Endothelial cell of umbilical vein (primary cell): ENCODE measurements at regions not wholly inside any gene's neighbourhood (a gene's known extent, or its start where the extent isn't known, plus 50 kb on each side); places are given as distances from the start of the nearest gene placed in this dataset.

ENCODE experiments used
- BruUV-seq: library from RNA; stranded (reverse); fragments of 400-500 nt; replicated peaks from 2 replicates; lab custom pipeline; 2021; lab: Mats Ljungman, UMichigan
- CTCF ChIA-PET: fragments of 300-600, 350-600 bp; sonication (Branson Sonifier 250); formaldehyde crosslinking; loops from one replicate; lab custom pipeline; 2021; ENCODE audit warnings: antibody characterized with exemption, inconsistent platforms; lab: Charles Lee
- POLR2A ChIA-PET: fragments of 300-600, 350-600 bp; sonication (Branson Sonifier 250); formaldehyde crosslinking; loops from one replicate; lab custom pipeline; 2021; ENCODE audit warnings: antibody characterized with exemption, inconsistent platforms; lab: Charles Lee
- DNase-seq: peaks from one replicate; pipeline ENCODE4 v3.0.0-alpha.2; 2011; ENCODE audit warnings: low read depth, low spot score
- FAIRE-seq: peaks from 2 replicates; lab custom pipeline; 2011; peaks lifted over from hg19 to GRCh38; lab: Jason Lieb, UNC
- H2AFZ ChIP-seq: 2 replicates; pipeline ENCODE4 v1.6.0; 2012; ENCODE audit warnings: low read depth, low read length, control low read depth, inconsistent platforms
- H3K27ac ChIP-seq: 2 replicates; pipeline ENCODE4 v1.5.1; 2011; ENCODE audit warnings: low read depth, mild to moderate bottlenecking, control low read depth, low read length, moderate library complexity; ENCODE audit not compliant: insufficient read depth
- H3K27me3 ChIP-seq, 2 experiments: 2 replicates each; pipeline versions ENCODE4 v1.6.0 to v1.6.1; 2011; ENCODE audit warnings: low read length in 2 of 2, mixed read lengths in 1 of 2; ENCODE audit not compliant: control insufficient read depth in 2 of 2, insufficient read depth in 2 of 2
- H3K36me3 ChIP-seq, 2 experiments: 2 replicates in 1 of 2; 3 replicates in 1 of 2; pipeline ENCODE4 v1.5.1; 2011; ENCODE audit warnings: low read length in 2 of 2, mild to moderate bottlenecking in 1 of 2, moderate library complexity in 1 of 2; ENCODE audit not compliant: control insufficient read depth in 2 of 2, insufficient read depth in 2 of 2; ENCODE audit errors: extremely low read depth in 1 of 2
- H3K4me1 ChIP-seq: 3 replicates; pipeline ENCODE4 v1.5.1; 2011; ENCODE audit warnings: mild to moderate bottlenecking, low read length; ENCODE audit not compliant: control insufficient read depth, insufficient read depth; ENCODE audit errors: extremely low read depth
- H3K4me2 ChIP-seq: 2 replicates; pipeline ENCODE4 v1.6.1; 2011; ENCODE audit warnings: low read length, control low read depth, mixed read lengths; ENCODE audit not compliant: insufficient read depth
- H3K4me3 ChIP-seq, 3 experiments: fragments of 200-600 bp in 1 of 3; sonication (generic), shearing (Covaris generic) in 1 of 3; replicated peaks in 1 of 3; 2 replicates each; pipeline ENCODE4 v1.5.1; 2011 to 2016; ENCODE audit warnings: control low read depth in 3 of 3, low read length in 3 of 3, mild to moderate bottlenecking in 2 of 3, inconsistent platforms in 1 of 3, low read depth in 1 of 3, moderate library complexity in 1 of 3; ENCODE audit not compliant: insufficient read depth in 1 of 3
- H3K79me2 ChIP-seq: 2 replicates; pipeline ENCODE4 v1.6.0; 2012; ENCODE audit warnings: low read length, inconsistent platforms; ENCODE audit not compliant: control insufficient read depth, insufficient read depth
- H3K9ac ChIP-seq: replicated peaks from 2 replicates; pipeline ENCODE3; 2011; ENCODE audit warnings: low read length, control low read depth; ENCODE audit not compliant: insufficient read depth; ENCODE audit errors: extremely low read depth
- H3K9me1 ChIP-seq: replicated peaks from 3 replicates; pipeline ENCODE4 v1.6.0; 2011; ENCODE audit warnings: mild to moderate bottlenecking, low read length; ENCODE audit not compliant: control insufficient read depth, insufficient read depth; ENCODE audit errors: extremely low read depth
- H3K9me3 ChIP-seq: replicated peaks from 2 replicates; pipeline ENCODE4 v1.5.1; 2012; ENCODE audit warnings: low read length, inconsistent platforms; ENCODE audit not compliant: control insufficient read depth, insufficient read depth
- H4K20me1 ChIP-seq: replicated peaks from 2 replicates; pipeline ENCODE3; 2011; ENCODE audit warnings: mild to moderate bottlenecking, low read length; ENCODE audit not compliant: control insufficient read depth, insufficient read depth; ENCODE audit errors: extremely low read depth
- EZH2 ChIP-seq: IDR thresholded peaks from 2 replicates; pipeline ENCODE4 v1.6.1; 2012; ENCODE audit warnings: borderline replicate concordance, low read depth, mild to moderate bottlenecking, moderate library complexity, low read length, inconsistent platforms; ENCODE audit not compliant: severe bottlenecking
- FOS ChIP-seq: IDR thresholded peaks from 2 replicates; pipeline ENCODE4 v1.6.1; 2011; ENCODE audit warnings: mild to moderate bottlenecking, low read length, moderate library complexity, borderline replicate concordance; ENCODE audit not compliant: insufficient read depth
- GATA2 ChIP-seq: IDR thresholded peaks from 2 replicates; pipeline ENCODE4 v1.7.0; 2011; ENCODE audit warnings: low read depth, mild to moderate bottlenecking, moderate library complexity, mixed read lengths, low read length; ENCODE audit not compliant: insufficient read length, insufficient read depth
- JUN ChIP-seq: IDR thresholded peaks from 2 replicates; pipeline ENCODE4 v1.6.1; 2011; ENCODE audit warnings: borderline replicate concordance, low read depth; ENCODE audit not compliant: insufficient read length, insufficient read depth
- MAX ChIP-seq: IDR thresholded peaks from 2 replicates; pipeline ENCODE4 v1.6.1; 2011; ENCODE audit not compliant: insufficient read depth, insufficient read length
- MYC ChIP-seq: IDR thresholded peaks from one replicate; pipeline ENCODE4 v1.6.1; 2011; ENCODE audit warnings: mild to moderate bottlenecking, low read depth, low read length
- POLR2A ChIP-seq: IDR thresholded peaks from 2 replicates; pipeline ENCODE4 v1.6.1; 2012; ENCODE audit warnings: low read depth, mild to moderate bottlenecking, control low read depth, low read length
- POLR2AphosphoS5 ChIP-seq: IDR thresholded peaks from 2 replicates; pipeline ENCODE4 v1.6.1; 2012; ENCODE audit warnings: low read depth, mild to moderate bottlenecking, control low read depth, low read length, moderate library complexity; ENCODE audit not compliant: insufficient read depth
- dilution Hi-C: fragments of 300-500 bp; cut with MboI; formaldehyde crosslinking; loops from one replicate; pipeline ENCODE4 v1.15.0; 2019; ENCODE audit warnings: low sequenced_read_pairs; ENCODE audit not compliant: extremely low pct_ligation_motif_present
- intact Hi-C: fragments of 100-400 bp; cut with micrococcal nuclease; formaldehyde crosslinking; loops from one replicate; pipeline ENCODE4 v1.10.0; 2022
- TF ChIP-seq, protein P1 (sequence below), 2 donors: IDR thresholded peaks; 1 replicate in 1 of 2; 2 replicates in 1 of 2; pipeline ENCODE4 v1.5.1; 2011; ENCODE audit warnings: low read length in 2 of 2, mild to moderate bottlenecking in 2 of 2, moderate library complexity in 2 of 2, control low read depth in 1 of 2, inconsistent platforms in 1 of 2, low read depth in 1 of 2; ENCODE audit not compliant: insufficient read depth in 1 of 2; ENCODE audit errors: extremely low read depth in 1 of 2

GRCh38 chr10:130403153-130404075 lies 267.2 kb downstream of the GLRX3 start:
- Histone ChIP-seq H4K20me1 (no peaks in the 10 kb centered on the region), H3K4me1 (no peaks in the 10 kb centered on the region), H3K9ac (no peak overlapping the region), H3K9me1 (no peaks in the 10 kb centered on the region), H3K79me2 (no peaks in the 10 kb centered on the region), H3K36me3 (no peaks in the 10 kb centered on the region), H3K27ac (no peak overlapping the region), H3K4me3 (no peak overlapping the region), H3K27me3 (no peaks in the 10 kb centered on the region), H2AFZ (no peak overlapping the region), H3K9me3 (peaks cover 8% of the 10 kb centered on the region), H3K4me2 (no peak overlapping the region)
- intact Hi-C loops (no loop called here), dilution Hi-C loops (no loop called here)
- BruUV-seq: no TSS peak
- CTCF ChIA-PET: no interaction called here
- FAIRE-seq: no peak
- POLR2A ChIA-PET: no interaction called here
- TF ChIP-seq MYC (no peak), EZH2 (no peak), POLR2AphosphoS5 (no peak), MAX (no peak), GATA2 (no peak), POLR2A (no peak), FOS (no peak), JUN (no peak)
- TF ChIP-seq, protein P1, sequence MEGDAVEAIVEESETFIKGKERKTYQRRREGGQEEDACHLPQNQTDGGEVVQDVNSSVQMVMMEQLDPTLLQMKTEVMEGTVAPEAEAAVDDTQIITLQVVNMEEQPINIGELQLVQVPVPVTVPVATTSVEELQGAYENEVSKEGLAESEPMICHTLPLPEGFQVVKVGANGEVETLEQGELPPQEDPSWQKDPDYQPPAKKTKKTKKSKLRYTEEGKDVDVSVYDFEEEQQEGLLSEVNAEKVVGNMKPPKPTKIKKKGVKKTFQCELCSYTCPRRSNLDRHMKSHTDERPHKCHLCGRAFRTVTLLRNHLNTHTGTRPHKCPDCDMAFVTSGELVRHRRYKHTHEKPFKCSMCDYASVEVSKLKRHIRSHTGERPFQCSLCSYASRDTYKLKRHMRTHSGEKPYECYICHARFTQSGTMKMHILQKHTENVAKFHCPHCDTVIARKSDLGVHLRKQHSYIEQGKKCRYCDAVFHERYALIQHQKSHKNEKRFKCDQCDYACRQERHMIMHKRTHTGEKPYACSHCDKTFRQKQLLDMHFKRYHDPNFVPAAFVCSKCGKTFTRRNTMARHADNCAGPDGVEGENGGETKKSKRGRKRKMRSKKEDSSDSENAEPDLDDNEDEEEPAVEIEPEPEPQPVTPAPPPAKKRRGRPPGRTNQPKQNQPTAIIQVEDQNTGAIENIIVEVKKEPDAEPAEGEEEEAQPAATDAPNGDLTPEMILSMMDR (IDR thresholded peaks at IDR 0.05; ENCODE audit: extremely low read depth in 1 of 2, insufficient read depth in 1 of 2, low read depth in 1 of 2, low read length in 2 of 2): no peak
- no peak for DNase-seq
